Activated T-cell treated with anti-CD3 and anti-CD28 coated beads for 24 hours (primary cell): ENCODE measurements at regions not wholly inside any gene's neighbourhood (a gene's known extent, or its start where the extent isn't known, plus 50 kb on each side); places are given as distances from the start of the nearest gene placed in this dataset.
"Not testable (repeated sequence)": the region's sequence is repeated elsewhere in the genome, so short reads cannot be mapped to it uniquely, and the experiment has no call there.

ENCODE experiments used
- DNase-seq: peaks from one replicate; pipeline ENCODE4 v3.0.0-alpha.2; 2020; ENCODE audit warnings: low read depth

GRCh38 chr14:89743828-89744227 lies 210.7 kb downstream of the EFCAB11 start:
- no peak for DNase-seq

DNA sequence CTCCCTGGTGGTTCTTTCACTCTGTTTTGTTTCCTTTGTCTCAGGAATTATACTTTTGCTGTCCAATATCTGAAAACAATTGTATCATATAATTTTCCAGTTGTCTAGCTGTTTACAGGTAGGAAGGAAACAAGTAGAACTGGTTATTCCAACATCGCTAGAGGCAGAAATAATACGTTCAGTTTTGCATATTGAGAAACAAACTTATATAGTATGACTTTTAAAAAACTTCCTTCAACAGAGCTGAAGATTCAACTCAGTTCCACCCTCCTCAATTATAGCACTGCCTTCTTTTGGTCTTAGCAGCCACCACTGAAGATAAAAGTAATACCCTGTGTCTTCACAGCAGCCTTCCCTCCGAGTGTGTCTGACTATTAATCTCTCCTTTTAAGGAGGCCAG lies 214.3 kb downstream of the EFCAB11 start:
- DNase-seq, result no peak

DNA sequence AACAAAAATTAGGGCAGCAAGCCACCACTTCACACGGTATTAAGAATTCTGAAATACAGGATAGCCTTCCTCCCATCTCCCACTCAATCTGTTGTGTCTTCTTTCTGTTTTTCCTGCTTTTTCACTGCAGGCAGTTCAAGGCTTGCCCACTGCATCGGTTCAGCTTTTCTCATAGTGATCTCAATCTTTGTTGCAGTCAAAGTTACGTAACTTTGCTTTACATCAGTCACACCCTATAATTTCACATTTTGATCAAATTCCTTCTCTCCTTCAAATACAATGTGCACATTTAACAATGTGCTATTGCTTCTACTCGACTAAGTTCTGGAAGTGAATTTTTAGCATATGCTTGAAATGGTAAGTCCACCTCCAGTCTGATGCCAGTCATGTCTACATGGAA lies 217.6 kb downstream of the EFCAB11 start:
- DNase-seq, result no peak

DNA sequence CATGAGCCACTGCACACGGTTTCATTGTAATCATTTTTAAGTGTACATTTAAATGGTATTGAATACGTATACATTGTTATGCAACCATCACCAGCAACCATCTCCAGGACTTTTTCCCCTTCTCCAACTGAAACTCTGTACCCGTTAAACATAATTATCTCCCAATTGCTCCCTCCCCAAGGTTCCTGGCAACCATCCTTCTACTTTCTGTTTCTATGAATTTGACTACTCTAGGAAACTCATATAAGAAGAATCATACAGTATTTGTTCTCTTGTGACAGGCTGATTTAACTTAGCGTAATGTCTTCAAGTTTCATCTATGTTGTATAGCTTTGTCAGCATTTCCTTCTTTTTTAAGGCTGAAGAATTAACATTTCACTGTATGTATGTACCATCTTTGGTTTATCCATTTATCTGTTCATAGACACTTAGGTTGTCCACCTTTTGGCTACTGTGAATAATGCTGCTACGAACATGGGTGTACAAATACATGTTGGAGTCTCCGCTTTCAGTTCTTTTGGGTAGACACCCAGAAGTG lies 223.1 kb downstream of the EFCAB11 start:
- DNase-seq, result no peak

DNA sequence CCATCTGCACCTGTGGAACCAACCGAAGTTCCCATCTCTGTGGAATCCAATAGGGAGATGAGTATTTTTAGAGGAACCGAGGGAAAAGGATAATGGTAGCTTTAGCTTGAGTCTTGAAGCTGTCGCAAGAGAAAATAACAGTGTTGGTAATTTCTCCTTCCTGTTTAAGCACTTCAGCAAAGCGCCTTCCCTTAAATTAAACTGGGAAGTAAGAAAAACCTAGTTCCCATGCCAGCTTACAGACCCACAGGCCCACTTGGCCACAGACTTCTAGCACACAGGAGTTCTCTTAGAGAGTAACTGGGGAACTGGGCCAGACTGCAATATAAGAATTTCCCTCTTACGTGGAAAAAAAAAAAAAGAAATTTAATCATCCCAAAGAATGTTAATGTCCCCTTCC lies 223.8 kb downstream of the EFCAB11 start:
- no peak for DNase-seq

GRCh38 chr14:89728964-89729363 lies 225.6 kb downstream of the EFCAB11 start:
- DNase-seq, result no peak

DNA sequence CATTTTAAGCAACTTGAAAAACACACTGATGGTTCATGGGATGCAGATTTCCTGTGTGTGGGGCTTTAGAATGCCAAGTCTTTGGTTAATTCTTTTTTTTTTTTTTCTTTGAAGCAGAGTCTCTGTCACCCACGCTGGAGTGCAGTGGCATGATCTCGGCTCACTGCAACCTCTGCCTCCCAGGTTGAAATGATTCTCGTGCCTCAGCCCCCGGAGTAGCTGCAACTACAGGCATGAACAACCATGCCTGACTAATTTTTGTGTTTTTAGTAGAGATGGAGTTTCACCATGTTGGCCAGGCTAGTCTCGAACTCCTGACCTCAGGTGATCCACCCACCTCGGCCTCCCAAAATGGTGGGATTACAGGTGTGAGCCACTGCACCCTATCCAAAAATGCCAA lies 228.3 kb downstream of the EFCAB11 start:
- not testable (repeated sequence) for DNase-seq

GRCh38 chr14:89724628-89724960 lies 229.9 kb downstream of the EFCAB11 start:
- DNase-seq, result no peak

DNA sequence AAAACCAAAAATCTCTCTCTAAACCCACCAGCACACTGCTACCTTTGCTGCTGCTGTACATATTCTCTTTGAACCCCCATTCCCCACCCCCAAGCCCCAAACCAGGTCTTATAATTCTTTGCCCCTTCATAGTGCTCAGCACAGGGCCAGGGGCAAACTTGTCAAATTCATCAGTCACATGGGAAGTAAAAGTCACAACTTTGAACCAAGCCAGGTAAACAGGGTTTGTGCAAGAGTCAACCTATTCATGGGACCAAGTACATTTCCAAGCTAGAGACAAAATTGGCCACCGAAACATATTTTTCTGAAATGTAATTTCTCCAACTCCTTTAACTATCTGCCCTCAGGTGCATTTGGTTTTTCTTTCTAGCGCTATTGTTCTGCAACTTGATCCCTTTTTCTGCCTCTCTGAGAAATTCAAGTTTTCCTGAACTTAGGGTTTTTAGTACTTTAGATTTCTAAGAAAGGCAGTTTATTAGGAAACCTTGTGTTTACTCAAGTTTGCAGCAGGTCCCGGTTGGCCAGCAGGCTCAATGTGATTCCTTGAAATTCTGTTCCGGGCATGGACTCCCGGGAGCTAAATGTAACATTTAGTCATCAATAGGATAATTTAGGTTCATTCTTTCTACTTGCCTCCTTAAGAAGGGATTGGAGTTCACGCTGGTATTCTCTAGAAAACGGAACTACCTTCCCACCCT lies 230.5 kb downstream of the EFCAB11 start:
- DNase-seq, result no peak

- DNase-seq, result no peak
Observed at GRCh38 chr14:89721956-89722355, 232.6 kb downstream of the EFCAB11 start.

GRCh38 chr14:89720741-89721729 lies 233.5 kb downstream of the EFCAB11 start:
- DNase-seq, result peak; percentile 42

DNA sequence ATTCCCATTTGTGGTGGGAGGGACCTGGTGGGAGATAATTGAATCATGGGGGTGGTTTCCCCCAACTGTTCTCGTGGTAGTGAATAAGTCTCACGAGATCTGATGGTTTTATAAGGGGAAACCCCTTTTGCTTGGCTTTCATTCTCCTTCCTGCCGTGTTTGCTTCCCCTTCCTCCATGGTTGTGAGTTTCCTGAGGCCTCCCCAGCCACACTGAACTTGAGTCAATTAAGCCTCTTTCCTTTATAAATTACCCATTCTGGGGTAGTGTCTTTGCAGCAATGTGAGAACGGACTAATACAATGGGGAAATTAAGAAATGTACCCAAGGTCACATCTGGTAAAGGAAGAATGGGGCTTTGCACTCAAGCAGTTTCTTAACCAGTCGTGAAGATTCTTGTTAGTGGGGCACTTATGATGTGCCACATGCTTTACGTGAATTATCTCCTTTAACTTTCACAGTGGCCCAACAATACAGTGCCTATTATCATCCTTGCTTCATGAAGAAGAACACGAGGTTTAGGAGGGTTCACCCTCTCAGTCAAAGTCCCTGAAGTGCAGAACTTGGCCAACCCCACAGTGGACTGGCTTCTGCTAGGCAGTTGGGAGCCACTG lies 234.3 kb downstream of the EFCAB11 start:
- DNase-seq, result no peak

GRCh38 chr14:89719366-89720075 lies 235.0 kb downstream of the EFCAB11 start:
- no peak for DNase-seq

GRCh38 chr14:89708982-89709625 lies 245.4 kb downstream of the EFCAB11 start:
- no peak for DNase-seq

GRCh38 chr14:89707086-89707485 lies 247.4 kb downstream of the EFCAB11 start:
- no peak for DNase-seq

- DNase-seq, result no peak
Observed at GRCh38 chr14:89702876-89703200, 251.7 kb downstream of the EFCAB11 start.

GRCh38 chr14:89702073-89702875 lies 252.3 kb downstream of the EFCAB11 start:
- DNase-seq, result no peak

- DNase-seq, result peak; percentile 77
Observed at GRCh38 chr14:89701211-89702043, 253.1 kb downstream of the EFCAB11 start.

GRCh38 chr14:89700801-89701200 lies 253.7 kb downstream of the EFCAB11 start:
- no peak for DNase-seq

DNA sequence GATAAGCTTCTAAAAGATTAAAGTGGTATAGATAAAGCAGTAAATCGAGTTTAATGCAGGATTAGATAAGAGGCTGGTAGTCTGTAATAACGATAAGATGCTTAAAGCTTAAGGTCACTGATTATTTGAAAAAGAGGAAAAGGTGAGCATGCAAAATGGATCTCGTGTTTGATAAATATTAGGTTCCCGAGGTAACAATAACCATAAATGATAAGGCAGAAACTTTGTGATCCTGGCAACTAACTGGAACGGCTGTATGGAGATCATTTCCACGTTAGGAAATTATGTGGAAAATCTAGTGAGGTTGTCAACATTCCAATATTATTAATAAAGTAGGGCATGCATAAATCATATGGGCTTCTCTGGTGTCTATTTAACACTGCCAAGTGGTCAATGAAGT lies 255.5 kb downstream of the EFCAB11 start:
- no peak for DNase-seq
